GM21576 (cell line): ENCODE measurements at regions not wholly inside any gene's neighbourhood (a gene's known extent, or its start where the extent isn't known, plus 50 kb on each side); places are given as distances from the start of the nearest gene placed in this dataset.

ENCODE experiments used
- ATAC-seq: cut with Tn5 transposase; IDR thresholded peaks from one replicate; pipeline ENCODE4 v1.9.1; 2021; ENCODE audit warnings: mild to moderate bottlenecking, moderate library complexity; ENCODE audit not compliant: unreplicated experiment

GRCh38 chr7:106196460-106197021 is 84.4 kb upstream of the SYPL1 start:
- no peak for ATAC-seq

- no peak for ATAC-seq
These were observed 81.5 kb upstream of the SYPL1 start for GRCh38 chr7:106193661-106194060.

- no peak for ATAC-seq
These were observed 78.6 kb upstream of the SYPL1 start for GRCh38 chr7:106190589-106191330.

GRCh38 chr7:106187613-106188350 is 75.7 kb upstream of the SYPL1 start:
- no peak for ATAC-seq

- no peak for ATAC-seq
These were observed 73.6 kb upstream of the SYPL1 start for GRCh38 chr7:106185719-106186118.

- ATAC-seq = no peak
These were observed 71.8 kb upstream of the SYPL1 start for GRCh38 chr7:106183952-106184351.

GRCh38 chr7:106182904-106183303 is 70.8 kb upstream of the SYPL1 start:
- no peak for ATAC-seq

- ATAC-seq = no peak
These were observed 69.7 kb upstream of the SYPL1 start for GRCh38 chr7:106181658-106182265.

- no peak for ATAC-seq
These were observed 68.6 kb upstream of the SYPL1 start for GRCh38 chr7:106180721-106181120.

- no peak for ATAC-seq
These were observed 67.1 kb upstream of the SYPL1 start for GRCh38 chr7:106179256-106179655.

GRCh38 chr7:106178593-106179134 is 66.6 kb upstream of the SYPL1 start:
- ATAC-seq = no peak

- no peak for ATAC-seq
These were observed 65.9 kb upstream of the SYPL1 start for GRCh38 chr7:106177738-106178592.

- no peak for ATAC-seq
These were observed 65.2 kb upstream of the SYPL1 start for GRCh38 chr7:106177300-106177690.

GRCh38 chr7:106176414-106177299 is 64.5 kb upstream of the SYPL1 start:
- ATAC-seq = peak; percentile 55

GRCh38 chr7:106175507-106175906 is 63.4 kb upstream of the SYPL1 start:
- no peak for ATAC-seq

- no peak for ATAC-seq
These were observed 58.5 kb upstream of the SYPL1 start for GRCh38 chr7:106170651-106171050.

- no peak for ATAC-seq
These were observed 57.9 kb upstream of the SYPL1 start for GRCh38 chr7:106169821-106170610.

- no peak for ATAC-seq
These were observed 55.5 kb upstream of the SYPL1 start for GRCh38 chr7:106167439-106168136.
